ENCODE measurements at regions not wholly inside any gene's neighbourhood (a gene's known extent, or its start where the extent isn't known, plus 50 kb on each side); places are given as distances from the start of the nearest gene placed in this dataset.
"Not testable (repeated sequence)": the region's sequence is repeated elsewhere in the genome, so short reads cannot be mapped to it uniquely, and the experiment has no call there.

- Histone ChIP-seq H3K4me2 (ENCODE audit: low read depth, low read length, poor library complexity, severe bottlenecking) (no peak overlapping the region), H2AFZ (ENCODE audit: low read length) (no peak overlapping the region), H3K4me3 (ENCODE audit: low read length) (no peak overlapping the region), H3K9me2 (replicated peaks; ENCODE audit: insufficient read depth, low read length) (no peaks in the 10 kb centered on the region), H3K9me3 (ENCODE audit: low read length) (no peaks in the 10 kb centered on the region), H3K9ac (ENCODE audit: low read length) (no peak overlapping the region), H4K20me1 (ENCODE audit: insufficient read depth, low read depth, low read length) (no peaks in the 10 kb centered on the region), H3K79me2 (ENCODE audit: low read length) (no peaks in the 10 kb centered on the region), H3K27ac (ENCODE audit: low read length) (no peak overlapping the region), H3K27me3 (ENCODE audit: low read length) (no peaks in the 10 kb centered on the region), H3K4me1 (ENCODE audit: low read length) (peaks cover 9% of the 10 kb centered on the region), H3K36me3 (ENCODE audit: insufficient read depth, low read length) (no peaks in the 10 kb centered on the region)
- DNase-seq: peak; percentile 37
These were observed 507.8 kb upstream of the CITED2 start for GRCh38 chr6:139882234-139882633.

- Histone ChIP-seq H3K9me2 (replicated peaks; ENCODE audit: insufficient read depth, low read length) (no peaks in the 10 kb centered on the region), H3K27me3 (ENCODE audit: low read length) (no peaks in the 10 kb centered on the region), H3K27ac (ENCODE audit: low read length) (no peak overlapping the region), H3K4me1 (ENCODE audit: low read length) (peaks cover 9% of the 10 kb centered on the region), H3K4me3 (ENCODE audit: low read length) (no peak overlapping the region), H2AFZ (ENCODE audit: low read length) (no peak overlapping the region), H3K79me2 (ENCODE audit: low read length) (no peaks in the 10 kb centered on the region), H3K9ac (ENCODE audit: low read length) (no peak overlapping the region), H3K4me2 (ENCODE audit: low read depth, low read length, poor library complexity, severe bottlenecking) (no peak overlapping the region), H3K36me3 (ENCODE audit: insufficient read depth, low read length) (no peaks in the 10 kb centered on the region), H4K20me1 (ENCODE audit: insufficient read depth, low read depth, low read length) (no peaks in the 10 kb centered on the region), H3K9me3 (ENCODE audit: low read length) (no peaks in the 10 kb centered on the region)
- DNase-seq: peak; percentile 78
These were observed 507.3 kb upstream of the CITED2 start for GRCh38 chr6:139881728-139882211.

- Histone ChIP-seq H3K4me2 (ENCODE audit: low read depth, low read length, poor library complexity, severe bottlenecking) (no peak overlapping the region), H3K36me3 (ENCODE audit: insufficient read depth, low read length) (no peaks in the 10 kb centered on the region), H2AFZ (ENCODE audit: low read length) (no peak overlapping the region), H3K9ac (ENCODE audit: low read length) (no peak overlapping the region), H3K9me2 (replicated peaks; ENCODE audit: insufficient read depth, low read length) (no peaks in the 10 kb centered on the region), H3K79me2 (ENCODE audit: low read length) (no peaks in the 10 kb centered on the region), H3K4me1 (ENCODE audit: low read length) (peaks cover 9% of the 10 kb centered on the region), H3K4me3 (ENCODE audit: low read length) (no peak overlapping the region), H3K27me3 (ENCODE audit: low read length) (no peaks in the 10 kb centered on the region), H3K9me3 (ENCODE audit: low read length) (no peaks in the 10 kb centered on the region), H4K20me1 (ENCODE audit: insufficient read depth, low read depth, low read length) (no peaks in the 10 kb centered on the region), H3K27ac (ENCODE audit: low read length) (no peak overlapping the region)
- no peak for DNase-seq
These were observed 506.8 kb upstream of the CITED2 start for GRCh38 chr6:139881236-139881635.

GRCh38 chr6:139879823-139880356 lies 505.4 kb upstream of the CITED2 start:
- Histone ChIP-seq H3K4me1 (ENCODE audit: low read length) (peaks cover 9% of the 10 kb centered on the region), H3K27me3 (ENCODE audit: low read length) (no peaks in the 10 kb centered on the region), H3K27ac (ENCODE audit: low read length) (no peak overlapping the region), H3K9me3 (ENCODE audit: low read length) (no peaks in the 10 kb centered on the region), H3K79me2 (ENCODE audit: low read length) (no peaks in the 10 kb centered on the region), H3K9me2 (replicated peaks; ENCODE audit: insufficient read depth, low read length) (no peaks in the 10 kb centered on the region), H3K9ac (ENCODE audit: low read length) (no peak overlapping the region), H2AFZ (ENCODE audit: low read length) (no peak overlapping the region), H3K4me3 (ENCODE audit: low read length) (no peak overlapping the region), H3K36me3 (ENCODE audit: insufficient read depth, low read length) (no peaks in the 10 kb centered on the region), H3K4me2 (ENCODE audit: low read depth, low read length, poor library complexity, severe bottlenecking) (no peak overlapping the region), H4K20me1 (ENCODE audit: insufficient read depth, low read depth, low read length) (no peaks in the 10 kb centered on the region)
- peak; percentile 31 for DNase-seq

GRCh38 chr6:139879241-139879640 lies 504.8 kb upstream of the CITED2 start:
- not testable (repeated sequence) for H3K79me2 ChIP-seq (ENCODE audit: low read length)

GRCh38 chr6:139877828-139878405 lies 503.5 kb upstream of the CITED2 start:
- H4K20me1 ChIP-seq (ENCODE audit: insufficient read depth, low read depth, low read length): no peaks in the 10 kb centered on the region
- H3K79me2 ChIP-seq (ENCODE audit: low read length): no peaks in the 10 kb centered on the region
- no peak overlapping the region for H3K4me3 ChIP-seq (ENCODE audit: low read length)
- H3K4me1 ChIP-seq (ENCODE audit: low read length): peaks cover 9% of the 10 kb centered on the region
- no peaks in the 10 kb centered on the region for H3K9me3 ChIP-seq (ENCODE audit: low read length)
- no peak overlapping the region for H3K4me2 ChIP-seq (ENCODE audit: low read depth, low read length, poor library complexity, severe bottlenecking)
- H2AFZ ChIP-seq (ENCODE audit: low read length): no peak overlapping the region
- H3K27ac ChIP-seq (ENCODE audit: low read length): no peak overlapping the region
- H3K9me2 ChIP-seq (replicated peaks; ENCODE audit: insufficient read depth, low read length): no peaks in the 10 kb centered on the region
- no peak overlapping the region for H3K9ac ChIP-seq (ENCODE audit: low read length)
- no peaks in the 10 kb centered on the region for H3K36me3 ChIP-seq (ENCODE audit: insufficient read depth, low read length)
- peak; percentile 46 for DNase-seq
- H3K27me3 ChIP-seq (ENCODE audit: low read length): no peaks in the 10 kb centered on the region

More at GRCh38 chr6:139879241-139879640, 504.8 kb upstream of the CITED2 start:
- not testable (repeated sequence) for DNase-seq; H3K9me2 ChIP-seq (replicated peaks; ENCODE audit: insufficient read depth, low read length); H3K27me3 ChIP-seq (ENCODE audit: low read length); H3K4me3 ChIP-seq (ENCODE audit: low read length); H3K9ac ChIP-seq (ENCODE audit: low read length); H3K4me1 ChIP-seq (ENCODE audit: low read length); H3K9me3 ChIP-seq (ENCODE audit: low read length); H2AFZ ChIP-seq (ENCODE audit: low read length); H4K20me1 ChIP-seq (ENCODE audit: insufficient read depth, low read depth, low read length); H3K4me2 ChIP-seq (ENCODE audit: low read depth, low read length, poor library complexity, severe bottlenecking); H3K27ac ChIP-seq (ENCODE audit: low read length); H3K36me3 ChIP-seq (ENCODE audit: insufficient read depth, low read length)

GRCh38 chr6:139872665-139873064 lies 498.2 kb upstream of the CITED2 start:
- no peak overlapping the region for H2AFZ ChIP-seq (ENCODE audit: low read length)
- H3K4me1 ChIP-seq (ENCODE audit: low read length): peaks cover 8% of the 10 kb centered on the region
- no peaks in the 10 kb centered on the region for H3K79me2 ChIP-seq (ENCODE audit: low read length)
- no peak for DNase-seq
- no peaks in the 10 kb centered on the region for H3K9me2 ChIP-seq (replicated peaks; ENCODE audit: insufficient read depth, low read length)
- H3K4me3 ChIP-seq (ENCODE audit: low read length): no peak overlapping the region
- no peaks in the 10 kb centered on the region for H3K9me3 ChIP-seq (ENCODE audit: low read length)
- no peak overlapping the region for H3K4me2 ChIP-seq (ENCODE audit: low read depth, low read length, poor library complexity, severe bottlenecking)
- no peak overlapping the region for H3K27ac ChIP-seq (ENCODE audit: low read length)
- H3K27me3 ChIP-seq (ENCODE audit: low read length): no peaks in the 10 kb centered on the region
- no peak overlapping the region for H3K9ac ChIP-seq (ENCODE audit: low read length)
- no peaks in the 10 kb centered on the region for H4K20me1 ChIP-seq (ENCODE audit: insufficient read depth, low read depth, low read length)
- H3K36me3 ChIP-seq (ENCODE audit: insufficient read depth, low read length): no peaks in the 10 kb centered on the region

DNA sequence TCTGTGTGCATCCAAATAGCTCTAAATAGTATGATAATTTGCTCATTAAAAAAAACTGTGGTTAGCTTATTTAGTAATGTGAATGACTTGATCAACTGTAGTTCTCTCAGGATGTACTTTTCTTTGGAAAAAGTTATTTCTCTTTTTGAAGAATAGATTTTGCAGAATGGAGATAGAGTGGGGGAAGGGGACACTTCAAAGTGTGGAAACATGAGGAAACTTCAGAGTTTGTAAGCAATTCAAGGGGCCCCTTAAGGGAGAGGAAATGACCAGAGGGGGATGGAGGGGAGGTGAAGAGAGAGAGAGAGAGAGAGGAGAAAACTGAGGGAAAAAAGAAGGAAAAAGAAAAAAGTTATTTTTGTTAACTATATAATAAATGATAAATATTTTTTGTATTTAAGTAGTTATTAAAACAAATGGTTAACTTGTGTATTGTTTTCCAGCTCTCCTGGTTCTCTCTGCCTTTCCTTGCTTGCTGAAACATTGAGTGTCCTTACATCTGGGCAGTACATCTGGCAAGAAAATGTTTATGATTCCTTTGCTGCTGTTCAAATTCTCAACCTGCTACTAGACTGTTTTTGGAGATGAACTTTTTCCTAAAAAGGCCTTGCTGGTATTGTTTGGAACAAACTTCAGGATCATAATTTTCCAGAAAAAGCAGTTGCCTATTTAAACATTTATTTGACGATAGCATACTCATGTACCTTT lies 497.5 kb upstream of the CITED2 start:
- H3K79me2 ChIP-seq (ENCODE audit: low read length): no peaks in the 10 kb centered on the region
- no peaks in the 10 kb centered on the region for H3K36me3 ChIP-seq (ENCODE audit: insufficient read depth, low read length)
- no peaks in the 10 kb centered on the region for H4K20me1 ChIP-seq (ENCODE audit: insufficient read depth, low read depth, low read length)
- no peak overlapping the region for H2AFZ ChIP-seq (ENCODE audit: low read length)
- no peak overlapping the region for H3K4me3 ChIP-seq (ENCODE audit: low read length)
- H3K27me3 ChIP-seq (ENCODE audit: low read length): no peaks in the 10 kb centered on the region
- DNase-seq: no peak
- H3K9me3 ChIP-seq (ENCODE audit: low read length): no peaks in the 10 kb centered on the region
- H3K4me1 ChIP-seq (ENCODE audit: low read length): peaks cover 8% of the 10 kb centered on the region
- no peak overlapping the region for H3K27ac ChIP-seq (ENCODE audit: low read length)
- no peak overlapping the region for H3K9ac ChIP-seq (ENCODE audit: low read length)
- H3K4me2 ChIP-seq (ENCODE audit: low read depth, low read length, poor library complexity, severe bottlenecking): no peak overlapping the region
- H3K9me2 ChIP-seq (replicated peaks; ENCODE audit: insufficient read depth, low read length): no peaks in the 10 kb centered on the region

Data from Karpas-422 (cell line).